Tibial nerve (tissue), 4 donors: ENCODE measurements at regions not wholly inside any gene's neighbourhood (a gene's known extent, or its start where the extent isn't known, plus 50 kb on each side); places are given as distances from the start of the nearest gene placed in this dataset.
"Not testable (repeated sequence)": the region's sequence is repeated elsewhere in the genome, so short reads cannot be mapped to it uniquely, and the experiment has no call there.

Experiments used
- CTCF ChIP-seq, 5 experiments: fragments of 200-600 bp in 3 of 5; fragments of 450-650 bp in 2 of 5; sonication (generic) in 3 of 5; IDR thresholded peaks; one replicate each; pipeline ENCODE4 v1.5.1; 2016 to 2019; ENCODE audit warnings: antibody characterized with exemption in 5 of 5, mild to moderate bottlenecking in 3 of 5, moderate library complexity in 2 of 5
- EP300 ChIP-seq, 2 donors: sonication (generic); formaldehyde crosslinking; IDR thresholded peaks; one replicate each; pipeline ENCODE4 v1.6.1; 2017; ENCODE audit warnings: antibody characterized with exemption in 2 of 2, mild to moderate bottlenecking in 1 of 2
- POLR2A ChIP-seq, 2 donors: fragments of 450-650 bp; IDR thresholded peaks; one replicate each; pipeline ENCODE4 v1.6.1; 2017; ENCODE audit warnings: antibody characterized with exemption in 2 of 2, mild to moderate bottlenecking in 2 of 2, moderate library complexity in 2 of 2

- TF ChIP-seq CTCF, POLR2A, EP300 (IDR thresholded peaks at IDR 0.05): not testable (repeated sequence)
Measured at GRCh38 chr7:65469919-65470558, 96.4 kb downstream of the ZNF92 start.
